Fibroblast of peridontal ligament (primary cell): ENCODE measurements at regions not wholly inside any gene's neighbourhood (a gene's known extent, or its start where the extent isn't known, plus 50 kb on each side); places are given as distances from the start of the nearest gene placed in this dataset.
"Not testable (repeated sequence)": the region's sequence is repeated elsewhere in the genome, so short reads cannot be mapped to it uniquely, and the experiment has no call there.

Experiments used
- DNase-seq: peaks from one replicate; pipeline ENCODE4 v3.0.0-alpha.2; 2010; ENCODE audit errors: extremely low read depth

GRCh38 chr3:106446271-106446670 lies 577.5 kb upstream of the CBLB start:
- DNase-seq = no peak

- DNase-seq = no peak
Measured at GRCh38 chr3:106447723-106448301, 579.0 kb upstream of the CBLB start.

- not testable (repeated sequence) for DNase-seq
Measured at GRCh38 chr3:106448372-106448966, 579.7 kb upstream of the CBLB start.

GRCh38 chr3:106452096-106452495 lies 583.3 kb upstream of the CBLB start:
- DNase-seq = peak; percentile 47

- DNase-seq = no peak
Measured at GRCh38 chr3:106454497-106454896, 585.7 kb upstream of the CBLB start.

GRCh38 chr3:106457281-106458180 lies 588.7 kb upstream of the CBLB start:
- DNase-seq = peak; percentile 98

GRCh38 chr3:106458952-106459351 lies 590.1 kb upstream of the CBLB start:
- DNase-seq = no peak

- DNase-seq = no peak
Measured at GRCh38 chr3:106466881-106467280, 598.1 kb upstream of the CBLB start.

GRCh38 chr3:106473576-106474475 lies 605.0 kb upstream of the CBLB start:
- no peak for DNase-seq

GRCh38 chr3:106482451-106482850 lies 613.6 kb upstream of the CBLB start:
- peak; percentile 27 for DNase-seq

- peak; percentile 58 for DNase-seq
Measured at GRCh38 chr3:106485217-106485616, 616.4 kb upstream of the CBLB start.

- DNase-seq = no peak
Measured at GRCh38 chr3:106485802-106486201, 617.0 kb upstream of the CBLB start.

- not testable (repeated sequence) for DNase-seq
Measured at GRCh38 chr3:106486945-106487639, 618.3 kb upstream of the CBLB start.

- no peak for DNase-seq
Measured at GRCh38 chr3:106488331-106488730, 619.5 kb upstream of the CBLB start.

- no peak for DNase-seq
Measured at GRCh38 chr3:106491796-106492195, 623.0 kb upstream of the CBLB start.

GRCh38 chr3:106508331-106508893 lies 639.6 kb upstream of the CBLB start:
- no peak for DNase-seq

GRCh38 chr3:106510206-106510605 lies 641.4 kb upstream of the CBLB start:
- DNase-seq = peak; percentile 32

GRCh38 chr3:106512846-106513245 lies 644.0 kb upstream of the CBLB start:
- no peak for DNase-seq

GRCh38 chr3:106514431-106514830 lies 645.6 kb upstream of the CBLB start:
- no peak for DNase-seq

- peak; percentile 57 for DNase-seq
Measured at GRCh38 chr3:106518516-106518915, 649.7 kb upstream of the CBLB start.

GRCh38 chr3:106522397-106522796 lies 653.6 kb upstream of the CBLB start:
- DNase-seq = no peak
